Activated naive CD8-positive, alpha-beta T cell treated with anti-CD3 and anti-CD28 coated beads for 36 hours (primary cell): ENCODE measurements at regions not wholly inside any gene's neighbourhood (a gene's known extent, or its start where the extent isn't known, plus 50 kb on each side); places are given as distances from the start of the nearest gene placed in this dataset.
"Not testable (repeated sequence)": the region's sequence is repeated elsewhere in the genome, so short reads cannot be mapped to it uniquely, and the experiment has no call there.

Experiments used
- DNase-seq: peaks from one replicate; pipeline ENCODE4 v3.0.0; 2021
- H3K27ac Mint-ChIP-seq: one replicate; pipeline ENCODE4 v1.8.0; 2022; ENCODE audit warnings: mild to moderate bottlenecking, moderate library complexity, mixed read lengths
- H3K27me3 Mint-ChIP-seq: one replicate; pipeline ENCODE4 v1.8.0; 2022; ENCODE audit warnings: mild to moderate bottlenecking, mixed read lengths
- H3K36me3 Mint-ChIP-seq: one replicate; pipeline ENCODE4 v1.8.0; 2021; ENCODE audit warnings: mild to moderate bottlenecking, mixed read lengths
- H3K4me1 Mint-ChIP-seq: one replicate; pipeline ENCODE4 v1.8.0; 2021; ENCODE audit warnings: mixed read lengths
- H3K4me3 Mint-ChIP-seq: one replicate; pipeline ENCODE4 v1.8.0; 2022; ENCODE audit warnings: mild to moderate bottlenecking, moderate library complexity, mixed read lengths
- H3K9me3 Mint-ChIP-seq: one replicate; pipeline ENCODE4 v1.8.0; 2022; ENCODE audit warnings: mixed read lengths

DNA sequence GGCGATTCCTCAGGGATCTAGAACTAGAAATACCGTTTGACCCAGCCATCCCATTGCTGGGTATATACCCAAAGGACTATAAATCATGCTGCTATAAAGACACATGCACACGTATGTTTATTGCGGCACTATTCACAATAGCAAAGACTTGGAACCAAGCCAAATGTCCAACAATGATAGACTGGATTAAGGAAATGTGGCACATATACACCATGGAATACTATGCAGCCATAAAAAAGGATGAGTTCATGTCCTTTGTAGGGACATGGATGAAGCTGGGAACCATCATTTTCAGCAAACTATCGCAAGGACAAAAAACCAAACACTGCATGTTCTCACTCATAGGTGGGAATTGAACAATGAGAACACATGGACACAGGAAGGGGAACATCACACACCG is 311.1 kb downstream of the PTGER3 start:
- H3K36me3 Mint-ChIP-seq, H3K4me3 Mint-ChIP-seq, H3K27ac Mint-ChIP-seq: not testable (repeated sequence)

DNA sequence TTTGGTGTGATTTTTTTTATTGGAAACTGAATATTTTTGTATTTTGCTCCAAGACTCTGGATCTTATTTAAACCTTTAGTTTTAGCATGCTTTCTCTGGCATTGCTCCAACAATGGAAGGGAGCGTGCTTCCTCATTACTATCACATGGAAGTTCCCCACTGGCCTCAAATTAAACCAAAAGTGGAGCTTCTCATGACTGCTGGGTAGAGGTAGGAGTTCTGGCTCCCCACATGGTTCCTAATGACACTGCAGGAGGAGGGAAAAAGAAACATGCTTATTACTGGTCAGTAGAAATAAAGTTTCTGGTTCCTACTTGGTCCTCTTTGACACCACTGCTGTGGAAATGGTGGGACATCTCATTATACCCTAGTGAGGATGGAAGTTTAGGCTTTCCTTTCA is 310.5 kb downstream of the PTGER3 start:
- Mint-ChIP-seq H3K9me3 (peaks cover 7% of the 10 kb centered on the region), H3K4me1 (no peaks in the 10 kb centered on the region), H3K27ac (no peak overlapping the region), H3K4me3 (no peak overlapping the region), H3K36me3 (no peaks in the 10 kb centered on the region), H3K27me3 (no peaks in the 10 kb centered on the region)
- DNase-seq = no peak

More for the DNA sequence above, 311.1 kb downstream of the PTGER3 start:
- not testable (repeated sequence) for H3K4me1 Mint-ChIP-seq, H3K27me3 Mint-ChIP-seq, H3K9me3 Mint-ChIP-seq, DNase-seq

DNA sequence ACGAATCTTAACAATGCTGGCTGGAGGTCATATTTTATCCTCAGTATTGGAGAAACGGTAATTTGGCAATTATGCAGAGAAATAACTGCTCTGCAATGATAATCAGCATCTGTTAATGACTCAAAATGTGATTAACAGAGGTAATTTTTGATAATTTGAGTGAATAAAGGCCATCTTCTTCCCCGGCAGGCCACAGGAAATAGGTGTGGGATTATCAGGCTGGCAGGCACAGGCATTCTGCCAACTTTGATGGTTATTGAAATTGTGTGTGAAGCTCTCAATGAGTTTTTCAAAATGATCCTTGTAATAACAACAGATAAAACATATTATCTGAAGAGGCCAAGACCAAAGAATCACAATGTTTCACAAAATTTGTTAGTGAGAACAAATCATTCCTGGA is 309.0 kb downstream of the PTGER3 start:
- Mint-ChIP-seq H3K4me3 (no peak overlapping the region), H3K27ac (no peak overlapping the region), H3K4me1 (no peaks in the 10 kb centered on the region), H3K27me3 (no peaks in the 10 kb centered on the region), H3K36me3 (no peaks in the 10 kb centered on the region), H3K9me3 (peaks cover 13% of the 10 kb centered on the region)
- DNase-seq = no peak

DNA sequence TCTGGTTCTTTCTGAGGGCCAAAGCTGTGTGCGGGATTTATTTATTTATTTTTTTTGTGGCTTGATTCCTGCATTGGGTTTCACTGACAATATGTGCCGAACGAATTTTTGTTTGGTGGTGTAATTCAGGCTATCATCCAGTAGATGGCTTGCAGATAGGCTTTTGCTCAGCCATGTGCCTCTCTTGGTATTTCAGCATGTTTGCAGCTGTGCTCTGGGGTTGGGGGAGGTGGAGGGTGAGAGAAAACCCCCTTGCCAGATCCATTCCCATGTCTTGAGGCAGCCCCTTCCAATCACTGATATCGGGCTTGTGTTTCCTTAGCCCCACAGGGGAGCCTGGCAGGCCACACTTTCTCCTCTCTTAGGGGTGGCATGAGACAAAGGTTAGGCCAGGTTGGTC is 302.4 kb downstream of the PTGER3 start:
- no peaks in the 10 kb centered on the region for H3K27me3 Mint-ChIP-seq
- H3K4me1 Mint-ChIP-seq = no peaks in the 10 kb centered on the region
- peaks cover 29% of the 10 kb centered on the region for H3K9me3 Mint-ChIP-seq
- H3K36me3 Mint-ChIP-seq = no peaks in the 10 kb centered on the region
- H3K27ac Mint-ChIP-seq = no peak overlapping the region
- H3K4me3 Mint-ChIP-seq = no peak overlapping the region
- DNase-seq = no peak

DNA sequence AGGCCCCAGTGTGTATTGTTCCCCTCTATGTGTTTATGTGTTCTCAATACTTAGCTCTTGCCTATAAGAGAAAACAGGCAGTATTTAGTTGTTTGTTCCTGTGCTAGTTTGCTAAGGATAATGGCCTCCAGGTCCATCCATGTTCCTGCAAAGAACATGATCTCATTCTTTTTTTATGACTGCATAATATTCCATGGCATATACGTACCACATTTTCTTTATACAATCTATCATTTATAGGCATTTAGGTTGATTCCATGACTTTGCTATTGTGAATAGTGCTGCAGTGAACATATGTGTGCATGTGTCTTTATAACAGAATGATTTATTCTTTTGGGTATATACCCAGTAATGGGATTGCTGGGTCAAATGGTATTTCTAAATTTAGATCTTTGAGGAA is 301.6 kb downstream of the PTGER3 start:
- not testable (repeated sequence) for H3K4me3 Mint-ChIP-seq, H3K4me1 Mint-ChIP-seq, H3K36me3 Mint-ChIP-seq, H3K27me3 Mint-ChIP-seq, H3K27ac Mint-ChIP-seq, DNase-seq
- H3K9me3 Mint-ChIP-seq = peaks cover 33% of the 10 kb centered on the region

DNA sequence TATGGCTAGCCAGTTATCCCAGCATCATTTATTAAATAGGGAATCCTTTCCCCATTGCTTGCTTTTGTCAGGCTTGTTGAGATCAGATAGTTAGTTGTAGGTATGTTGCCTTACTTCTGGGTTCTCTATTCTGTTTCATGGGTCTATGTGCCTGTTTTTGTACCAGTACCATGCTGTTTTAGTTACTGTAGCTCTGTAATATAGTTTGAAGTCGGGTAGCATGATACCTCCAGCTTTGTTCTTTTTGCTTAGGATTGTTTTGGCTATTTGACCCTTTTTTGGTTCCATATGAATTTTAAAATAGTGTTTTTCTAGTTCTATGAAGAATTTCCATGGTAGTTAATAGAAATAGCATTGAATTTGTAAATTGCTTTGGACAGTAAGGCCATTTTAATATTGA is 300.5 kb downstream of the PTGER3 start:
- not testable (repeated sequence) for H3K4me1 Mint-ChIP-seq, H3K4me3 Mint-ChIP-seq, H3K36me3 Mint-ChIP-seq, DNase-seq, H3K27me3 Mint-ChIP-seq, H3K27ac Mint-ChIP-seq
- peaks cover 26% of the 10 kb centered on the region for H3K9me3 Mint-ChIP-seq

- peaks cover 13% of the 10 kb centered on the region for H3K9me3 Mint-ChIP-seq
- H3K27me3 Mint-ChIP-seq, H3K27ac Mint-ChIP-seq, H3K36me3 Mint-ChIP-seq, H3K4me1 Mint-ChIP-seq, DNase-seq, H3K4me3 Mint-ChIP-seq: not testable (repeated sequence)
Measured at GRCh38 chr1:70751676-70752287, 295.8 kb downstream of the PTGER3 start.

DNA sequence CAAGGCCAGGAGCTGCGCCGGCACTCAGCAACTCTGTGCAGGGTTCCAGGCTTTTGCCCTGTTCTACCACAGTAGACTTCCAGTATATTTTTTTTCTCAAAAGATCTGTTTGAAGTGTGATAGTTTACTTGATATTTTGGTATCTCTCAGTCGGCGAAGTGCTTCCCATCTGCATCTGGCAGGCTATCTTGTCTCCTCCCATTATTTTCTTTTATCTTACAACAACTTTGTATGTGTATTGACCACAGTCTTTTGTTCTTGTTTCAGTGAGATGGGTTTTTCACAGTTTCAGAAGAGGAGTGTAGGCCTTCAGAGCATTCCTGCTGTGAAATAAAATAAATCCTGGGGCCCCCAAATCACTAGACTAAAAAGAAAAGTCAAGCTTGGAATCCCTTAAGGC is 292.9 kb downstream of the PTGER3 start:
- Mint-ChIP-seq H3K27ac (no peak overlapping the region), H3K4me1 (no peaks in the 10 kb centered on the region), H3K27me3 (peaks cover 7% of the 10 kb centered on the region), H3K9me3 (peaks cover 6% of the 10 kb centered on the region), H3K4me3 (no peak overlapping the region), H3K36me3 (no peaks in the 10 kb centered on the region)
- DNase-seq = no peak

- no peak for DNase-seq
- H3K9me3 Mint-ChIP-seq = no peaks in the 10 kb centered on the region
- H3K27me3 Mint-ChIP-seq = no peaks in the 10 kb centered on the region
- H3K4me1 Mint-ChIP-seq = no peaks in the 10 kb centered on the region
- no peak overlapping the region for H3K27ac Mint-ChIP-seq
- no peak overlapping the region for H3K4me3 Mint-ChIP-seq
- no peaks in the 10 kb centered on the region for H3K36me3 Mint-ChIP-seq
Measured at GRCh38 chr1:70760154-70760553, 287.5 kb downstream of the PTGER3 start.

DNA sequence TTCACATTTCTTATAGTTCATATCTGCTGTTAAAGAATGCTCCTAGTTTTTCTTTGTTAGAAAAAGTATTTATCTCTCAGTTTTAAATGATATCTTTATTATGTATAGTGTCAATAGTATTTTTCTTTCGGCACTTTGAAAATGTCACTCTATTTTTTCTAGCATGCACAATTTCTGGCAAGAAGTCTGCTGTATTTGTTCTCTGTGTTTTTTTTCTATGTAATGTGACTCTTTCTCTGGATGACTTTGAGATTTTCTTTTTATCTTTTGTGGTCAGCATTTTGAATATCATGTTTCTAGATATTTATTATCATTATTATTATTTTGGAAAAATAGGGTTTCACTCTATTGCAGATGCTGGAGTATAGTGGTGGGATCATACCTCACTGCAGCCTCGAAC is 285.2 kb downstream of the PTGER3 start:
- Mint-ChIP-seq H3K9me3 (no peaks in the 10 kb centered on the region), H3K36me3 (no peaks in the 10 kb centered on the region), H3K4me1 (no peaks in the 10 kb centered on the region), H3K27ac (no peak overlapping the region), H3K4me3 (no peak overlapping the region), H3K27me3 (no peaks in the 10 kb centered on the region)
- DNase-seq = no peak

GRCh38 chr1:70764747-70765146 is 282.9 kb downstream of the PTGER3 start:
- no peak for DNase-seq
- Mint-ChIP-seq H3K4me1 (no peaks in the 10 kb centered on the region), H3K4me3 (no peak overlapping the region), H3K36me3 (no peaks in the 10 kb centered on the region), H3K27ac (no peak overlapping the region), H3K9me3 (no peaks in the 10 kb centered on the region), H3K27me3 (no peaks in the 10 kb centered on the region)

- peaks cover 3% of the 10 kb centered on the region for H3K27me3 Mint-ChIP-seq
- H3K36me3 Mint-ChIP-seq = no peaks in the 10 kb centered on the region
- no peak for DNase-seq
- H3K27ac Mint-ChIP-seq = no peak overlapping the region
- H3K4me3 Mint-ChIP-seq = no peak overlapping the region
- H3K9me3 Mint-ChIP-seq = peaks cover 13% of the 10 kb centered on the region
- H3K4me1 Mint-ChIP-seq = no peaks in the 10 kb centered on the region
Measured at GRCh38 chr1:70767377-70767776, 280.2 kb downstream of the PTGER3 start.

DNA sequence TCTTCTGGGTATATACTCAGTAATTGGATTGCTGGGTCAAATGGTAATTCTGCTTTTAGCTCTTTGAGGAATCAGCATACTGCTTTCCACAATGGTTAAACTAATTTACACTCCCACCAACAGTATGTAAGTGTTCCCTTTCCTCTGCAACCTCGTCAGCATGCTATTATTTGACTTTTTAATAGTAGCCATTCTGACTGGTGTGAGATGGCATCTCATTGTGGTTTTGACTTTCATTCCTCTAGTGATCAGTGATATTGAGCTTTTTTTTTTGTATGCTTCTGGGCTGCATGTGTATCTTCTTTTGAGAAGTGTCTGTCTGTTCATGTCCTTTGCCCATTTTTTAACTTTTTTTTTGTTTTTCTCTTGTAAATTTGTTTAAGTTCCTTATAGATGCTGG is 279.4 kb downstream of the PTGER3 start:
- Mint-ChIP-seq H3K9me3 (peaks cover 13% of the 10 kb centered on the region), H3K4me3 (no peak overlapping the region), H3K4me1 (no peaks in the 10 kb centered on the region), H3K27ac (no peak overlapping the region), H3K36me3 (no peaks in the 10 kb centered on the region), H3K27me3 (peaks cover 3% of the 10 kb centered on the region)
- no peak for DNase-seq

DNA sequence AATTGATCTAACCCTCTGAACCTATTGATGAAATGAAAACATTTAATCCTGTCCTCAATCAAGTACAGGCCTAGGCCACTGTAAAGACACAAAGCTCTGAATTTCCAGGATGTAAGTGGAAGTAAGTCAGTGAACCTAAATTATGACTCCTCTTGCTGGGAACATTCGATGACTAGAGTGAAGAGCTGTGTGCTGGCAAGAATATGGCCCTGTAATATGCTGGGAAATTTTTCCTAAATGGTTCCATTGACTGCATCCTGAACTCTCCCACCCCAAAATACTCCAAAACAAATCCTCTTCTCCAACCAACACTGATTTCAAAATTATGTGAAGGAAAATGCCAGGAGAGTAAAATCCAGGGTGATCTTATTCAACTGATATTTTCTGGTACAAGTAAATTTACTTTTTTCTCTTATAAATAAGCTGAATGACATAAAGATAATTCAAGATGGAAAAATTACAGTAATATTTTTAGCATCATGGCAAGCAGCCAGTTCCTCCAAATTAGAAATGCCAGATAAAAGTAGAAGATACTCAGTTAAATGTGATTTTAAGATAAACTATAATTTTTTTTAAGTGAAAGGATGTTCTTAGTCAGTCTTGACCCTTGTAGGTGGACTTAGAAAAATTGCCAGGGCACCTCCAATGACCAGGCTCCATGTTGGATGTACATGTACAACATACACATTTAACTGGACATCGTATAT is 269.4 kb downstream of the PTGER3 start:
- H3K4me3 Mint-ChIP-seq = no peak overlapping the region
- no peak overlapping the region for H3K27ac Mint-ChIP-seq
- H3K9me3 Mint-ChIP-seq = no peaks in the 10 kb centered on the region
- no peaks in the 10 kb centered on the region for H3K27me3 Mint-ChIP-seq
- no peak for DNase-seq
- H3K4me1 Mint-ChIP-seq = no peaks in the 10 kb centered on the region
- no peaks in the 10 kb centered on the region for H3K36me3 Mint-ChIP-seq

DNA sequence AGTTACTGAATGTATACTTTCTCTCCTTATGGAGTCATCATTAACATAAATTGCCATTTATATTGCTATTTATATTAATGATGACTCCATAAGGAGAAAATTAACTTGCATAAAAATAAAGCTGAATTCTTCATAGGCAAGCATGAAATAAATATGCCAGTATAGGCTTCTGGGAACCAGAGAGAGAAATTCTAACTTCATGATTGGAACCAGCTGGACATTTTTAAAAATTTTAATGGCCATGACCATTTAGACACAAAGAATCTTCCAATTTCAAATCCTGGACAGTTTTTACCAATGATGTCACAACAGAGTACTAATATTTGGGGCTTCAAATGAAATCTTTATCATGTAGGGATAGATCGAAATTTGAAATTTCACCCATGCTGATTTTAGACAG is 268.7 kb downstream of the PTGER3 start:
- no peaks in the 10 kb centered on the region for H3K36me3 Mint-ChIP-seq
- no peak overlapping the region for H3K4me3 Mint-ChIP-seq
- H3K9me3 Mint-ChIP-seq = no peaks in the 10 kb centered on the region
- no peaks in the 10 kb centered on the region for H3K4me1 Mint-ChIP-seq
- DNase-seq = no peak
- no peaks in the 10 kb centered on the region for H3K27me3 Mint-ChIP-seq
- H3K27ac Mint-ChIP-seq = no peak overlapping the region

DNA sequence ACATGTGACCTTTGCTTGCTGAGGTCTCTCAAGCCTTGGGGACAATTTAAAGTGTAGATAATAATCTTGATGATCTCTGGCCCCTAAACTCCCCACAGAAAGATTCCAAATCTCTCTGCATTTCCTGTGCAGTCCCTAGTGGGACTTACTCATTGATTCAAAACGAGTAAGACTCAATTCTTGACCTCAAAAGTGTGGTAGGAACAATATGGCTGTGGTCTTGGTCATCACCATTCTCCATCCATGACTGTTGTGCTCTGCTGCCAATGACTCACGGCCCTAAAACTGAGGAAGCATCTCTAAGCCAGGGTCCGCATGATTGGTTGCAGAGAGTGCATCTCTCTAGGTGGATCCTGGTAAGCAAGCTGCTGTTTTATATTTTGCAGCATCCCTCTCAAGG is 268.0 kb downstream of the PTGER3 start:
- Mint-ChIP-seq H3K4me3 (no peak overlapping the region), H3K36me3 (no peaks in the 10 kb centered on the region), H3K9me3 (no peaks in the 10 kb centered on the region), H3K27ac (no peak overlapping the region), H3K27me3 (no peaks in the 10 kb centered on the region), H3K4me1 (no peaks in the 10 kb centered on the region)
- DNase-seq = peak; percentile 0
